SK-N-SH treated with all-trans-retinoic acid at 6 μM for 48 hours (cell line): ENCODE measurements at regions not wholly inside any gene's neighbourhood (a gene's known extent, or its start where the extent isn't known, plus 50 kb on each side); places are given as distances from the start of the nearest gene placed in this dataset.
A peak's percentile ranks its signal among the peaks of the same experiment; 100 is the strongest.

ENCODE experiments used
- ATAC-seq: fragments of 200-7000 bp; cut with Tn5 transposase; 3 replicates; pipeline ENCODE4 v1.9.1; 2020; ENCODE audit warnings: mild to moderate bottlenecking, moderate library complexity
- ARNTL ChIP-seq: fragments of 450-650 bp; formaldehyde crosslinking; IDR thresholded peaks from 2 replicates; pipeline ENCODE4 v1.5.0; 2020; ENCODE audit warnings: low read depth, mild to moderate bottlenecking, moderate library complexity, borderline replicate concordance
- BACH2 ChIP-seq: fragments of 250-450 bp; sonication (Bioruptor Pico); IDR thresholded peaks from 2 replicates; pipeline ENCODE4 v1.9.0; 2021; ENCODE audit warnings: mild to moderate bottlenecking, borderline replicate concordance
- CSDC2 ChIP-seq: fragments of 250-450 bp; sonication (Bioruptor Pico); IDR thresholded peaks from 2 replicates; pipeline ENCODE4 v1.5.0; 2020; ENCODE audit warnings: mild to moderate bottlenecking, moderate library complexity
- ESRRG ChIP-seq: fragments of 250-450 bp; sonication (Bioruptor Pico); IDR thresholded peaks from 2 replicates; pipeline ENCODE4 v1.6.1; 2021; ENCODE audit warnings: mild to moderate bottlenecking
- GLIS3 ChIP-seq: fragments of 250-450 bp; sonication (Bioruptor Pico); IDR thresholded peaks from 2 replicates; pipeline ENCODE4 v1.5.0; 2020; ENCODE audit warnings: mild to moderate bottlenecking, moderate library complexity
- OSR1 ChIP-seq: fragments of 250-450 bp; sonication (Bioruptor Pico); IDR thresholded peaks from 2 replicates; pipeline ENCODE4 v1.8.0; 2022; ENCODE audit warnings: moderate library complexity, mild to moderate bottlenecking, inconsistent platforms
- PPARA ChIP-seq: fragments of 250-450 bp; sonication (Bioruptor Pico); IDR thresholded peaks from 2 replicates; pipeline ENCODE4 v1.5.0; 2020; ENCODE audit warnings: mild to moderate bottlenecking, borderline replicate concordance
- SNAI2 ChIP-seq: fragments of 250-450 bp; sonication (Bioruptor Pico); IDR thresholded peaks from 2 replicates; pipeline ENCODE4 v1.5.0; 2020; ENCODE audit warnings: mild to moderate bottlenecking, moderate library complexity
- TOX ChIP-seq: fragments of 250-450 bp; sonication (Bioruptor Pico); IDR thresholded peaks from 2 replicates; pipeline ENCODE4 v1.8.0; 2021; ENCODE audit warnings: mild to moderate bottlenecking, moderate library complexity, borderline replicate concordance
- ZFP3 ChIP-seq: fragments of 250-450 bp; sonication (Bioruptor Pico); IDR thresholded peaks from 2 replicates; pipeline ENCODE4 v1.5.0; 2020; ENCODE audit warnings: mild to moderate bottlenecking, moderate library complexity
- ZFP30 ChIP-seq: fragments of 450-650 bp; formaldehyde crosslinking; IDR thresholded peaks from 2 replicates; pipeline ENCODE4 v1.5.0; 2022; ENCODE audit warnings: mild to moderate bottlenecking, moderate library complexity
- ZNF565 ChIP-seq: fragments of 450-650 bp; formaldehyde crosslinking; conservative IDR thresholded peaks from 2 replicates; pipeline ENCODE4 v1.5.0; 2020; ENCODE audit warnings: low read depth, mild to moderate bottlenecking, moderate library complexity
- ZNF8 ChIP-seq: fragments of 450-650 bp; formaldehyde crosslinking; IDR thresholded peaks from 2 replicates; pipeline ENCODE4 v1.5.0; 2020; ENCODE audit warnings: mild to moderate bottlenecking, moderate library complexity
- TF ChIP-seq, protein P1 (sequence below): fragments of 250-450 bp; sonication (Bioruptor Pico); IDR thresholded peaks from 2 replicates; pipeline ENCODE4 v1.8.0; 2020; ENCODE audit warnings: mild to moderate bottlenecking, moderate library complexity, borderline replicate concordance
- TF ChIP-seq, protein P2 (sequence below): fragments of 250-450 bp; sonication (Bioruptor Pico); IDR thresholded peaks from 2 replicates; pipeline ENCODE4 v1.5.1; 2020; ENCODE audit warnings: low read depth, mild to moderate bottlenecking, moderate library complexity
- TF ChIP-seq, protein P3 (sequence below): fragments of 250-450 bp; sonication (Bioruptor Pico); IDR thresholded peaks from 2 replicates; pipeline ENCODE4 v1.8.0; 2021; ENCODE audit warnings: low read depth, mild to moderate bottlenecking, moderate library complexity, borderline replicate concordance
- TF ChIP-seq, protein P4 (sequence below): fragments of 250-450 bp; sonication (Bioruptor Pico); IDR thresholded peaks from 2 replicates; pipeline ENCODE4 v1.5.1; 2021; ENCODE audit warnings: mild to moderate bottlenecking, moderate library complexity
- TF ChIP-seq, protein P5 (sequence below): fragments of 250-450 bp; sonication (Bioruptor Pico); IDR thresholded peaks from 2 replicates; pipeline ENCODE4 v1.5.0; 2020; ENCODE audit warnings: mild to moderate bottlenecking, moderate library complexity

- ATAC-seq: no peak
Measured at GRCh38 chr7:142425281-142425680, 167.4 kb upstream of the PRSS58 start.

DNA sequence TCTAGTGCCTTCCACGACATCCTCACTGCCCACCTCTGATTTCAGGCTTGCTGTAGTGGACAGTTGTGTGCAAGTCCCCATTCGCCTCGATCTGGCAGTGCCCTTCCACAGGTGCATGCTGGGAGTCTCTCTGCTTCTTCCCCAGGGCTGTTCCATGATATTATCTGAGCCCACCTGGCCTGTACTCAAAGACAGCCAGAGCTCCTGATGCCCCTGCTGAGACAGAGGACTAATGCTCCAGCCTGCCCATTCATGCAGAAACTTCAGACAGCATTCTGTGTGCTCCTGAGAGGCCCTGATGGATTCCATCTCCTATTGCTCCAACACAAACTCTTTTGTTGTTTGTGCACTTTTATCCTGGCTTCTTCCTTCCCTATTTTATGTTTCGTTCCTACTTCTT is 164.8 kb upstream of the PRSS58 start:
- ATAC-seq: no peak
- no peak for TF ChIP-seq ARNTL
- TF ChIP-seq, protein P1, sequence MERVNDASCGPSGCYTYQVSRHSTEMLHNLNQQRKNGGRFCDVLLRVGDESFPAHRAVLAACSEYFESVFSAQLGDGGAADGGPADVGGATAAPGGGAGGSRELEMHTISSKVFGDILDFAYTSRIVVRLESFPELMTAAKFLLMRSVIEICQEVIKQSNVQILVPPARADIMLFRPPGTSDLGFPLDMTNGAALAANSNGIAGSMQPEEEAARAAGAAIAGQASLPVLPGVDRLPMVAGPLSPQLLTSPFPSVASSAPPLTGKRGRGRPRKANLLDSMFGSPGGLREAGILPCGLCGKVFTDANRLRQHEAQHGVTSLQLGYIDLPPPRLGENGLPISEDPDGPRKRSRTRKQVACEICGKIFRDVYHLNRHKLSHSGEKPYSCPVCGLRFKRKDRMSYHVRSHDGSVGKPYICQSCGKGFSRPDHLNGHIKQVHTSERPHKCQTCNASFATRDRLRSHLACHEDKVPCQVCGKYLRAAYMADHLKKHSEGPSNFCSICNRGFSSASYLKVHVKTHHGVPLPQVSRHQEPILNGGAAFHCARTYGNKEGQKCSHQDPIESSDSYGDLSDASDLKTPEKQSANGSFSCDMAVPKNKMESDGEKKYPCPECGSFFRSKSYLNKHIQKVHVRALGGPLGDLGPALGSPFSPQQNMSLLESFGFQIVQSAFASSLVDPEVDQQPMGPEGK: no peak
- no peak for TF ChIP-seq SNAI2

More at GRCh38 chr7:142425281-142425680, 167.4 kb upstream of the PRSS58 start:
- TF ChIP-seq, protein P2, sequence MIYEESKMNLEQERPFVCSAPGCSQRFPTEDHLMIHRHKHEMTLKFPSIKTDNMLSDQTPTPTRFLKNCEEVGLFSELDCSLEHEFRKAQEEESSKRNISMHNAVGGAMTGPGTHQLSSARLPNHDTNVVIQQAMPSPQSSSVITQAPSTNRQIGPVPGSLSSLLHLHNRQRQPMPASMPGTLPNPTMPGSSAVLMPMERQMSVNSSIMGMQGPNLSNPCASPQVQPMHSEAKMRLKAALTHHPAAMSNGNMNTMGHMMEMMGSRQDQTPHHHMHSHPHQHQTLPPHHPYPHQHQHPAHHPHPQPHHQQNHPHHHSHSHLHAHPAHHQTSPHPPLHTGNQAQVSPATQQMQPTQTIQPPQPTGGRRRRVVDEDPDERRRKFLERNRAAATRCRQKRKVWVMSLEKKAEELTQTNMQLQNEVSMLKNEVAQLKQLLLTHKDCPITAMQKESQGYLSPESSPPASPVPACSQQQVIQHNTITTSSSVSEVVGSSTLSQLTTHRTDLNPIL (CRISPR knock-in tag): no peak
- TF ChIP-seq SNAI2 (no peak), ARNTL (no peak)
- TF ChIP-seq, all 23 proteins: peak for 0

DNA sequence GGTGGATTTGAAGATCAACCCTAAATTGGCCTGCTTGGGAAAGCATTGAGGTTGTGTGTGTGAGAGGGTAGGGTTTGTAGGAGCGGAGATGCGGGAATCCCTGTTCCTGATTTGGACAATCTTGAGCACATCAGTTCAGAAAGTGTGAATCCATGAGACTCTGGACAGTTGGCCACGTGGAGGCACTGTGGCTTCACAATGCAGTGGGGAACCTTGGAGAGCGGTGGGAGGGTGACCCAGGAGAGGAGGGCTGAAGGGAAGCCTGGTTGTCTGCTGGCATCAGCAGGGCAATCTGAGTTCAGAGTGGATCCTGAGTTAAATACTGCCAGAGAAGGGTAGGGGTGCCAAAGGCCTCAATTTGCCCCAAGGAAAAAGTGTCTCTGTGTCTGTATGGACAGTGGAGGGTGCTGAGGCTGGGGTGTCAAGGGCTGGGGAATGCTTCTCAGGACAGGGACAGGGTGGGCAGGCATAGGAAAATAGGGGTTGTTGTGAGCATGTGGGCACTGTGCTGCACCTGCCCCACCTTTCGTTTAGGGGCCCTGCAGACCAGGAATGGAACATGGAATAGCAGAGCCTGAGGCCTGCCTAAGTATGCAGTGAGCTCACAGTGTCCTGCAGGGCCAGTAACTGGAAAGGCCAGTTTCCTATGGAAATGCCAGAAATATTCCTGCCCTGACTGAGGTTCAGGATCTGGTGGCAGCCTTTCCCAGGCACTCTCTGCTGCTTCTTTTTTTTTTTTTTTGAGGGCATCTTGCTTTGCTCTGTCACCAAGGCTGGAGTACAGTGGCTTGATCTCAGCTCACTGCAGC is 162.9 kb upstream of the PRSS58 start:
- peak; percentile 99 for ATAC-seq
- no peak for TF ChIP-seq BACH2
- TF ChIP-seq, protein P2 (CRISPR knock-in tag): no peak
- no peak for TF ChIP-seq TOX (CRISPR knock-in tag)
- no peak for TF ChIP-seq ZFP3 (CRISPR knock-in tag)
- no peak for TF ChIP-seq OSR1 (CRISPR knock-in tag)
- TF ChIP-seq, protein P3, sequence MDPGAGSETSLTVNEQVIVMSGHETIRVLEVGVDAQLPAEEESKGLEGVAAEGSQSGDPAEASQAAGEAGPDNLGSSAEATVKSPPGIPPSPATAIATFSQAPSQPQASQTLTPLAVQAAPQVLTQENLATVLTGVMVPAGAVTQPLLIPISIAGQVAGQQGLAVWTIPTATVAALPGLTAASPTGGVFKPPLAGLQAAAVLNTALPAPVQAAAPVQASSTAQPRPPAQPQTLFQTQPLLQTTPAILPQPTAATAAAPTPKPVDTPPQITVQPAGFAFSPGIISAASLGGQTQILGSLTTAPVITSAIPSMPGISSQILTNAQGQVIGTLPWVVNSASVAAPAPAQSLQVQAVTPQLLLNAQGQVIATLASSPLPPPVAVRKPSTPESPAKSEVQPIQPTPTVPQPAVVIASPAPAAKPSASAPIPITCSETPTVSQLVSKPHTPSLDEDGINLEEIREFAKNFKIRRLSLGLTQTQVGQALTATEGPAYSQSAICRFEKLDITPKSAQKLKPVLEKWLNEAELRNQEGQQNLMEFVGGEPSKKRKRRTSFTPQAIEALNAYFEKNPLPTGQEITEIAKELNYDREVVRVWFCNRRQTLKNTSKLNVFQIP: no peak
- TF ChIP-seq, protein P4, sequence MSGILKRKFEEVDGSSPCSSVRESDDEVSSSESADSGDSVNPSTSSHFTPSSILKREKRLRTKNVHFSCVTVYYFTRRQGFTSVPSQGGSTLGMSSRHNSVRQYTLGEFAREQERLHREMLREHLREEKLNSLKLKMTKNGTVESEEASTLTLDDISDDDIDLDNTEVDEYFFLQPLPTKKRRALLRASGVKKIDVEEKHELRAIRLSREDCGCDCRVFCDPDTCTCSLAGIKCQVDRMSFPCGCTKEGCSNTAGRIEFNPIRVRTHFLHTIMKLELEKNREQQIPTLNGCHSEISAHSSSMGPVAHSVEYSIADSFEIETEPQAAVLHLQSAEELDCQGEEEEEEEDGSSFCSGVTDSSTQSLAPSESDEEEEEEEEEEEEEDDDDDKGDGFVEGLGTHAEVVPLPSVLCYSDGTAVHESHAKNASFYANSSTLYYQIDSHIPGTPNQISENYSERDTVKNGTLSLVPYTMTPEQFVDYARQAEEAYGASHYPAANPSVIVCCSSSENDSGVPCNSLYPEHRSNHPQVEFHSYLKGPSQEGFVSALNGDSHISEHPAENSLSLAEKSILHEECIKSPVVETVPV: no peak
- TF ChIP-seq, protein P1: no peak
- TF ChIP-seq ZNF565 (CRISPR knock-in tag): no peak
- no peak for TF ChIP-seq SNAI2
- TF ChIP-seq GLIS3 (CRISPR knock-in tag): no peak
- no peak for TF ChIP-seq ZFP30 (CRISPR knock-in tag)
- TF ChIP-seq, protein P5, sequence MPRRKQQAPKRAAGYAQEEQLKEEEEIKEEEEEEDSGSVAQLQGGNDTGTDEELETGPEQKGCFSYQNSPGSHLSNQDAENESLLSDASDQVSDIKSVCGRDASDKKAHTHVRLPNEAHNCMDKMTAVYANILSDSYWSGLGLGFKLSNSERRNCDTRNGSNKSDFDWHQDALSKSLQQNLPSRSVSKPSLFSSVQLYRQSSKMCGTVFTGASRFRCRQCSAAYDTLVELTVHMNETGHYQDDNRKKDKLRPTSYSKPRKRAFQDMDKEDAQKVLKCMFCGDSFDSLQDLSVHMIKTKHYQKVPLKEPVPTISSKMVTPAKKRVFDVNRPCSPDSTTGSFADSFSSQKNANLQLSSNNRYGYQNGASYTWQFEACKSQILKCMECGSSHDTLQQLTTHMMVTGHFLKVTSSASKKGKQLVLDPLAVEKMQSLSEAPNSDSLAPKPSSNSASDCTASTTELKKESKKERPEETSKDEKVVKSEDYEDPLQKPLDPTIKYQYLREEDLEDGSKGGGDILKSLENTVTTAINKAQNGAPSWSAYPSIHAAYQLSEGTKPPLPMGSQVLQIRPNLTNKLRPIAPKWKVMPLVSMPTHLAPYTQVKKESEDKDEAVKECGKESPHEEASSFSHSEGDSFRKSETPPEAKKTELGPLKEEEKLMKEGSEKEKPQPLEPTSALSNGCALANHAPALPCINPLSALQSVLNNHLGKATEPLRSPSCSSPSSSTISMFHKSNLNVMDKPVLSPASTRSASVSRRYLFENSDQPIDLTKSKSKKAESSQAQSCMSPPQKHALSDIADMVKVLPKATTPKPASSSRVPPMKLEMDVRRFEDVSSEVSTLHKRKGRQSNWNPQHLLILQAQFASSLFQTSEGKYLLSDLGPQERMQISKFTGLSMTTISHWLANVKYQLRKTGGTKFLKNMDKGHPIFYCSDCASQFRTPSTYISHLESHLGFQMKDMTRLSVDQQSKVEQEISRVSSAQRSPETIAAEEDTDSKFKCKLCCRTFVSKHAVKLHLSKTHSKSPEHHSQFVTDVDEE (CRISPR knock-in tag): no peak
- no peak for TF ChIP-seq CSDC2 (CRISPR knock-in tag)
- TF ChIP-seq ARNTL: no peak
- TF ChIP-seq ESRRG (CRISPR knock-in tag): no peak
- TF ChIP-seq ZNF8: no peak
- no peak for TF ChIP-seq PPARA (CRISPR knock-in tag)
